Ascending aorta (tissue), 2 donors: ENCODE measurements at regions not wholly inside any gene's neighbourhood (a gene's known extent, or its start where the extent isn't known, plus 50 kb on each side); places are given as distances from the start of the nearest gene placed in this dataset.

Experiments
- DNase-seq, 2 donors: peaks; one replicate each; pipeline ENCODE4 v3.0.0-alpha.2; 2019; ENCODE audit warnings: low spot score in 2 of 2
- H3K27ac ChIP-seq, 2 donors: fragments of 200-600 bp; sonication (generic); one replicate each; pipeline ENCODE4 v1.5.1; 2016 to 2017; ENCODE audit warnings: mild to moderate bottlenecking in 1 of 2
- H3K27me3 ChIP-seq: fragments of 200-600 bp; sonication (generic); one replicate; pipeline ENCODE4 v1.5.1; 2017
- H3K36me3 ChIP-seq, 2 donors: fragments of 200-600 bp; sonication (generic); one replicate each; pipeline ENCODE4 v1.5.1; 2016
- H3K4me1 ChIP-seq, 2 donors: fragments of 200-600 bp; sonication (generic); one replicate each; pipeline ENCODE4 v1.5.1; 2016 to 2017; ENCODE audit warnings: mild to moderate bottlenecking in 1 of 2
- H3K4me3 ChIP-seq, 2 donors: fragments of 200-600 bp; sonication (generic); one replicate each; pipeline ENCODE4 v1.5.1; 2016 to 2017; ENCODE audit warnings: mild to moderate bottlenecking in 1 of 2
- H3K9me3 ChIP-seq, 2 donors: fragments of 200-600 bp; sonication (generic); one replicate each; pipeline ENCODE4 v1.5.1; 2016
- intact Hi-C: fragments of 100-400 bp; cut with DNase I; formaldehyde crosslinking; loops from one replicate; pipeline ENCODE4 v1.15.1; 2023
- TF ChIP-seq, protein P1 (sequence below), 3 experiments: fragments of 200-600 bp in 2 of 3; fragments of 450-650 bp in 1 of 3; sonication (generic) in 2 of 3; IDR thresholded peaks; one replicate each; pipeline ENCODE4 v1.5.1; 2016 to 2019; ENCODE audit warnings: antibody characterized with exemption in 3 of 3, mild to moderate bottlenecking in 1 of 3, moderate library complexity in 1 of 3

DNA sequence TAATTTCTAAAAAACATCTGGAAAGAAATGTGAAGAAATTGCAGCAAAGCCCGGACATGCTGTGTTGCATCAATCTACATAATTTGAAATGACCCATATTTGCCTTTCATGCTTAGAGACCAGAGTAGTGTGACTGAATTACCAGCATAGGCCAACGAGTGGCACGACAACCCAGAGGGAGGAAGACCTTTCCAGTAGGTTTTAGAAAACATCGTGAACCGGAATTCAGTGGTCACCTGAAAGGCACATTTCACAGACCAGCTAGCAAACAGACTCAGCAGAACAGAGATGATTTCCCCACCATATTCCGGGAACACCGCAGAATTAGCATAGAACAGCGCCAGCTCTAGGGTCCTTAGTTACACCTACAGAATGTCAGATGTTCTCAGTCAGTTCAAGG, 620.0 kb upstream of the ZNF385D start:
- TF ChIP-seq, protein P1, sequence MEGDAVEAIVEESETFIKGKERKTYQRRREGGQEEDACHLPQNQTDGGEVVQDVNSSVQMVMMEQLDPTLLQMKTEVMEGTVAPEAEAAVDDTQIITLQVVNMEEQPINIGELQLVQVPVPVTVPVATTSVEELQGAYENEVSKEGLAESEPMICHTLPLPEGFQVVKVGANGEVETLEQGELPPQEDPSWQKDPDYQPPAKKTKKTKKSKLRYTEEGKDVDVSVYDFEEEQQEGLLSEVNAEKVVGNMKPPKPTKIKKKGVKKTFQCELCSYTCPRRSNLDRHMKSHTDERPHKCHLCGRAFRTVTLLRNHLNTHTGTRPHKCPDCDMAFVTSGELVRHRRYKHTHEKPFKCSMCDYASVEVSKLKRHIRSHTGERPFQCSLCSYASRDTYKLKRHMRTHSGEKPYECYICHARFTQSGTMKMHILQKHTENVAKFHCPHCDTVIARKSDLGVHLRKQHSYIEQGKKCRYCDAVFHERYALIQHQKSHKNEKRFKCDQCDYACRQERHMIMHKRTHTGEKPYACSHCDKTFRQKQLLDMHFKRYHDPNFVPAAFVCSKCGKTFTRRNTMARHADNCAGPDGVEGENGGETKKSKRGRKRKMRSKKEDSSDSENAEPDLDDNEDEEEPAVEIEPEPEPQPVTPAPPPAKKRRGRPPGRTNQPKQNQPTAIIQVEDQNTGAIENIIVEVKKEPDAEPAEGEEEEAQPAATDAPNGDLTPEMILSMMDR (IDR thresholded peaks at IDR 0.05), result no peak
- no peaks in the 10 kb centered on the region for H3K27me3 ChIP-seq
- intact Hi-C loops, result no loop called here
- no peak overlapping the region for H3K4me3 ChIP-seq
- no peak for DNase-seq
- H3K36me3 ChIP-seq, result no peaks in the 10 kb centered on the region
- H3K9me3 ChIP-seq, result no peaks in the 10 kb centered on the region
- H3K27ac ChIP-seq, result no peak overlapping the region
- no peaks in the 10 kb centered on the region for H3K4me1 ChIP-seq

DNA sequence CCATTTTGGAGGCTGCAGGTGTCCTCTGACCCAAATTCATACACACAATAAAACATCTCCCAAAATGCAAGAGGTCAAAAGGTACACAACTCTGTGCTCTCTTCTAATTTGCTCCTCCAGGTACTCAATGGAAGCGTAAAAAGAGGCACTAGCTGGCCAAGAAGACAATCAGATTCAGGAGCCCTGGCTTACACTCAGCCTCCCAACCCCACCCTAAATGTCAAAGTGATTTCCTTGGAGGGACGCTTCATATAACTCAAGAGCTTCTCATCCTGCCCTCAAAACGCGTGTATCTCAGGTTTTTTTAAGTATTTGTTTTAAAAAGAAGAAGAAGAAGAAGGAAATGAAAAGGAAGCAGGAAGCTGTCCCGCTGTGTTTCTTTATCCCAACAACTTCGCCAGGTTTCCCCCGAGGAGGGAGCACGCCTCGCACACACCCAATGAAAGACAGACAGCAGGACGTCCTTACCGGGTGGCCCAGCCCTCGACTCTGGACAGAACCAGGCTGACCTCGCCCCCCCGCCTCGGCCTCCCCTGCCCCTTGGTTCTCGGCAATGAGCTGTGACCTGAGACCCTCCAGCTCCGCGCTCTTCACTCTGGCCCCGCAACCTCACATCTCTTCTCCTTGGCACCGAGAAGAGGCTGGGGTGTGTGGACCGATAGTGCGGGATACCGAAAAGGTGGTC, 620.7 kb upstream of the ZNF385D start:
- Histone ChIP-seq H3K27me3 (no peaks in the 10 kb centered on the region), H3K4me3 (peak overlapping the region; percentile 4 to 32), H3K36me3 (no peaks in the 10 kb centered on the region), H3K27ac (no peak overlapping the region), H3K9me3 (no peaks in the 10 kb centered on the region), H3K4me1 (no peaks in the 10 kb centered on the region)
- no peak for DNase-seq
- TF ChIP-seq, protein P1 (IDR thresholded peaks at IDR 0.05), result no peak
- intact Hi-C loops, result no loop called here

DNA sequence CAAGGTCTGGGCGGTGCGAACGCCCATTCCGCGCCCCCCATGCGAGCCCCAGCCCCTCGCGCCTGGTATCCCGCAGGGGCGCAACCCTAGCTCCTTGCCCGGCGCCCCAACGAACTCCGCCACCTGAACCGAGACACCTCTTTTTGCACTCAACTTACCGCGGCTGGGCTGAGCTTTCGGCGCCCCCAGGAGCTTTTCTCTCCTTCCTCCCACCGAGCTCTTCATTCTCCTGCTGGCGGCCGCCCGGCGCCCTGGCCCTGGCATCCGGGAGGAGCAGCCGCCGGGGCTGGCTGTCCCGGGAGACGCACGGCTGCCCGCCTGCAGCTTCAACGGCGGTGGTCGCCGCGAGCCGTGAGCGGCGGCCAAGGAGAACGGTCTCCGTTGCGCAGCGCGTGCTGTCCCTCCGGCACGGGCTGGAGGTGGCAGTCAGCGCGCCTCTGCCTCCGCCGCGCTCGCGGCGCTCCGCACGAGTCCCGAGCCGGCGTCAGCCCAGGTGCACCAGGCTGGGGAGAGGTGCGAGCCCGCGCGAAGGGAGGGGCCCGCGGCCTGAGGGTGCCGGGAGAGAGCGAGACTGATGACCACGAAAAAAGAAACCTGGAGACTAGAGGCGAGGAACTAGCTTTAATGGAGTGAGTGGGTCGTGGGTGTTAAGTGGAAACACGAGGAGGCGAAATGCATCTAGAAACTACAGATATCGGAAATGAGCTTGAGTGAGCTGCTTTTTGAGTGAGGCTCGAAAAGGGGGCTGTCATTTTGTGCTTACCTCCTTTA, 621.5 kb upstream of the ZNF385D start:
- intact Hi-C loops, result no loop called here
- Histone ChIP-seq H3K27me3 (no peaks in the 10 kb centered on the region), H3K4me3 (peak overlapping the region; percentile 4 to 32), H3K36me3 (no peaks in the 10 kb centered on the region), H3K9me3 (no peaks in the 10 kb centered on the region), H3K4me1 (no peaks in the 10 kb centered on the region), H3K27ac (no peak overlapping the region)
- no peak for DNase-seq
- TF ChIP-seq, protein P1 (IDR thresholded peaks at IDR 0.05), result no peak

DNA sequence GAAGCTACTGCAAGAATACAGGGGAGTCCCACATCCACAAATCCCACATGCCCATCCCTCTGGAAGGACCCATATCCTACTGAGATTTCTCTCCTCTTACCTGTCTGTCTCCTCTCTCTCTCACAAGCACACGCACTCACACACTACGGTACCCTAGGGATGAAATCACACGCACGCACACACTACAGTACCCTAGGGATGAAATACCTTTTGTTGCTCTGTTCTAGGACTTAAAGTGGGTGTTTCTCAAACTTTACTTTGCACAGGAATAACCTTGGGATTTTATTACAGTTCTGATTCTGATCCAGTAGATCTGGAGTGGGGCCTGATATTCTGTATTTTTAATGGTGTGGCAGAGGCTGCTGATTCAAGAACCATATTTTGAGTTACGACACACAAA, 622.2 kb upstream of the ZNF385D start:
- Histone ChIP-seq H3K9me3 (no peaks in the 10 kb centered on the region), H3K36me3 (no peaks in the 10 kb centered on the region), H3K4me1 (no peaks in the 10 kb centered on the region), H3K27ac (no peak overlapping the region), H3K4me3 (no peak overlapping the region), H3K27me3 (no peaks in the 10 kb centered on the region)
- intact Hi-C loops, result no loop called here
- no peak for DNase-seq
- TF ChIP-seq, protein P1 (IDR thresholded peaks at IDR 0.05), result no peak

DNA sequence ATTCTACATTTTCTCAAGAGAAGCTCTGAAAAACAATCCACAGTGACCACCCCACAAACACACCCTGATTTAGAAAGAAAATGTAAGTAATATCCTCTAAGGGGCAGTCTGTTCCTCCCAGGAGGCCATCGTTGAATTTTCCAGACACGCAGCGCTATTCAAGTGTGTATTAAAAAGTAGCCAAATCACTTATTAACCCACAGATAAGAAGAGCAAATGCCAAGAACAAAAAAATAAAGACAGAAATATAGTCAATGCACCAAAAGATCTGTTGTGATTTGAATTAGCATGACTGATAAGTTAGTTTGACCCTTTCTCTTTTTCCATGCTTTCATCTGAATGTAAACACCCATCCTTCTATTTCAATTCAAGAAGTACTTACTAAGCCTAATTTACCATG, 622.8 kb upstream of the ZNF385D start:
- no peaks in the 10 kb centered on the region for H3K27me3 ChIP-seq
- DNase-seq, result no peak
- TF ChIP-seq, protein P1 (IDR thresholded peaks at IDR 0.05), result no peak

More for the DNA sequence above, 622.8 kb upstream of the ZNF385D start:
- H3K4me3 ChIP-seq, result no peak overlapping the region
- H3K27ac ChIP-seq, result no peak overlapping the region
- H3K4me1 ChIP-seq, result no peaks in the 10 kb centered on the region
- intact Hi-C loops, result no loop called here
- no peaks in the 10 kb centered on the region for H3K9me3 ChIP-seq
- H3K36me3 ChIP-seq, result no peaks in the 10 kb centered on the region
